ENCODE measurements at regions not wholly inside any gene's neighbourhood (a gene's known extent, or its start where the extent isn't known, plus 50 kb on each side); places are given as distances from the start of the nearest gene placed in this dataset.

- no peak for TF ChIP-seq NFIC (IDR thresholded peaks at IDR 0.05)
- TF ChIP-seq FOXM1 (IDR thresholded peaks at IDR 0.05; ENCODE audit: borderline replicate concordance, low read depth): no peak
- TF ChIP-seq EP300 (IDR thresholded peaks at IDR 0.05; ENCODE audit: borderline replicate concordance): no peak
- TF ChIP-seq REST (IDR thresholded peaks at IDR 0.05; ENCODE audit: low read depth): no peak
- TF ChIP-seq YY1 (IDR thresholded peaks at IDR 0.05; ENCODE audit: low read depth): no peak
- TF ChIP-seq ZBTB7A (IDR thresholded peaks at IDR 0.05; ENCODE audit: low read depth): no peak
- no peak for TF ChIP-seq CREB1 (IDR thresholded peaks at IDR 0.05; ENCODE audit: low read depth)
- no peak for TF ChIP-seq TAF1 (IDR thresholded peaks at IDR 0.05; ENCODE audit: low read depth)
- no peak for TF ChIP-seq TEAD4 (IDR thresholded peaks at IDR 0.05)
- no peak for TF ChIP-seq RAD21 (IDR thresholded peaks at IDR 0.05; ENCODE audit: low read depth)
- no peak for TF ChIP-seq MAX (IDR thresholded peaks at IDR 0.05)
These were observed 54.7 kb downstream of the GLUD2 start for GRCh38 chrX:121102101-121102500.

GRCh38 chrX:121103381-121103780 lies 56.0 kb downstream of the GLUD2 start:
- no peak for TF ChIP-seq CREB1 (IDR thresholded peaks at IDR 0.05; ENCODE audit: low read depth)
- no peak for TF ChIP-seq EGR1 (IDR thresholded peaks at IDR 0.05)
- no peak for TF ChIP-seq TAF1 (IDR thresholded peaks at IDR 0.05; ENCODE audit: low read depth)
- TF ChIP-seq CEBPB (IDR thresholded peaks at IDR 0.05): no peak
- no peak for TF ChIP-seq FOXM1 (IDR thresholded peaks at IDR 0.05; ENCODE audit: borderline replicate concordance, low read depth)
- TF ChIP-seq ZBTB7A (IDR thresholded peaks at IDR 0.05; ENCODE audit: low read depth): no peak
- TF ChIP-seq EP300 (IDR thresholded peaks at IDR 0.05; ENCODE audit: borderline replicate concordance): no peak
- TF ChIP-seq MAX (IDR thresholded peaks at IDR 0.05): no peak
- TF ChIP-seq REST (IDR thresholded peaks at IDR 0.05; ENCODE audit: low read depth): no peak
- no peak for TF ChIP-seq RAD21 (IDR thresholded peaks at IDR 0.05; ENCODE audit: low read depth)
- TF ChIP-seq YY1 (IDR thresholded peaks at IDR 0.05; ENCODE audit: low read depth): no peak

GRCh38 chrX:121106484-121107235 lies 59.2 kb downstream of the GLUD2 start:
- TF ChIP-seq CREB1 (IDR thresholded peaks at IDR 0.05; ENCODE audit: low read depth) (no peak), EGR1 (IDR thresholded peaks at IDR 0.05) (no peak), FOXM1 (IDR thresholded peaks at IDR 0.05; ENCODE audit: borderline replicate concordance, low read depth) (no peak), USF1 (IDR thresholded peaks at IDR 0.05) (no peak)

- no peak for TF ChIP-seq EGR1 (IDR thresholded peaks at IDR 0.05)
- TF ChIP-seq YY1 (IDR thresholded peaks at IDR 0.05; ENCODE audit: low read depth): no peak
- TF ChIP-seq MAX (IDR thresholded peaks at IDR 0.05): no peak
- no peak for TF ChIP-seq REST (IDR thresholded peaks at IDR 0.05; ENCODE audit: low read depth)
- TF ChIP-seq RAD21 (IDR thresholded peaks at IDR 0.05; ENCODE audit: low read depth): no peak
- TF ChIP-seq TAF1 (IDR thresholded peaks at IDR 0.05; ENCODE audit: low read depth): no peak
These were observed 62.6 kb downstream of the GLUD2 start for GRCh38 chrX:121109986-121110385.

- TF ChIP-seq NFIC (IDR thresholded peaks at IDR 0.05): no peak
- no peak for TF ChIP-seq EP300 (IDR thresholded peaks at IDR 0.05; ENCODE audit: borderline replicate concordance)
- no peak for TF ChIP-seq FOXM1 (IDR thresholded peaks at IDR 0.05; ENCODE audit: borderline replicate concordance, low read depth)
- TF ChIP-seq TAF1 (IDR thresholded peaks at IDR 0.05; ENCODE audit: low read depth): no peak
- TF ChIP-seq USF1 (IDR thresholded peaks at IDR 0.05): no peak
- no peak for TF ChIP-seq RAD21 (IDR thresholded peaks at IDR 0.05; ENCODE audit: low read depth)
- no peak for TF ChIP-seq CEBPB (IDR thresholded peaks at IDR 0.05)
- TF ChIP-seq YY1 (IDR thresholded peaks at IDR 0.05; ENCODE audit: low read depth): no peak
- TF ChIP-seq EGR1 (IDR thresholded peaks at IDR 0.05): no peak
- no peak for TF ChIP-seq CREB1 (IDR thresholded peaks at IDR 0.05; ENCODE audit: low read depth)
- no peak for TF ChIP-seq REST (IDR thresholded peaks at IDR 0.05; ENCODE audit: low read depth)
These were observed 63.1 kb downstream of the GLUD2 start for GRCh38 chrX:121110536-121110935.
